H9 (cell line): ENCODE measurements at regions not wholly inside any gene's neighbourhood (a gene's known extent, or its start where the extent isn't known, plus 50 kb on each side); places are given as distances from the start of the nearest gene placed in this dataset.

ENCODE experiments used
- DNase-seq: peaks from one replicate; pipeline ENCODE4 v3.0.0-alpha.2; 2017
- H2AFZ ChIP-seq: one replicate; pipeline ENCODE4 v1.6.1; 2013; ENCODE audit warnings: mild to moderate bottlenecking, low read length, control low read depth, moderate library complexity
- H2AK5ac ChIP-seq: 2 replicates; pipeline ENCODE4 v1.6.1; 2013; ENCODE audit warnings: low read length, control low read depth, mixed read lengths; ENCODE audit not compliant: insufficient read length
- H2BK120ac ChIP-seq: one replicate; pipeline ENCODE4 v1.6.1; 2013; ENCODE audit warnings: low read depth, mild to moderate bottlenecking, low read length, control low read depth, inconsistent platforms; ENCODE audit not compliant: poor library complexity, severe bottlenecking
- H2BK12ac ChIP-seq: 2 replicates; pipeline ENCODE4 v1.6.1; 2013; ENCODE audit warnings: low read length, control low read depth, mixed read lengths, low read depth; ENCODE audit not compliant: insufficient read length
- H2BK15ac ChIP-seq: 2 replicates; pipeline ENCODE4 v1.6.1; 2013; ENCODE audit warnings: low read depth, low read length, control low read depth
- H2BK20ac ChIP-seq: one replicate; pipeline ENCODE4 v1.6.1; 2013; ENCODE audit warnings: low read depth, mild to moderate bottlenecking, low read length, control low read depth, inconsistent platforms; ENCODE audit not compliant: poor library complexity, severe bottlenecking
- H2BK5ac ChIP-seq: 2 replicates; pipeline ENCODE4 v1.6.1; 2013; ENCODE audit warnings: low read length, control low read depth, mixed read lengths; ENCODE audit not compliant: insufficient read length
- H3K14ac ChIP-seq: 2 replicates; pipeline ENCODE4 v1.6.1; 2013; ENCODE audit warnings: low read length, control low read depth; ENCODE audit not compliant: insufficient read depth
- H3K18ac ChIP-seq: 2 replicates; pipeline ENCODE4 v1.6.1; 2013; ENCODE audit warnings: low read depth, mild to moderate bottlenecking, mixed read lengths, low read length, control low read depth; ENCODE audit not compliant: insufficient read length
- H3K23ac ChIP-seq: 2 replicates; pipeline ENCODE4 v1.6.1; 2013; ENCODE audit warnings: low read length, control low read depth, mixed read lengths, low read depth; ENCODE audit not compliant: insufficient read length
- H3K23me2 ChIP-seq: 2 replicates; pipeline ENCODE4 v1.6.1; 2013; ENCODE audit warnings: low read depth, mild to moderate bottlenecking, mixed read lengths, low read length, control low read depth; ENCODE audit not compliant: insufficient read length, poor library complexity, severe bottlenecking
- H3K27ac ChIP-seq: 2 replicates; pipeline ENCODE4 v1.5.1; 2013; ENCODE audit warnings: low read length, control low read depth, mixed read lengths, low read depth; ENCODE audit not compliant: insufficient read length
- H3K27me3 ChIP-seq: 2 replicates; pipeline ENCODE4 v1.6.1; 2013; ENCODE audit warnings: low read length, control low read depth, inconsistent platforms; ENCODE audit not compliant: insufficient read depth
- H3K4ac ChIP-seq: 2 replicates; pipeline ENCODE4 v1.6.1; 2013; ENCODE audit warnings: low read depth, mild to moderate bottlenecking, control low read depth, inconsistent platforms, low read length, moderate library complexity
- H3K4me1 ChIP-seq: 2 replicates; pipeline ENCODE4 v1.6.1; 2013; ENCODE audit warnings: low read length, control low read depth, inconsistent platforms; ENCODE audit not compliant: insufficient read depth
- H3K4me2 ChIP-seq: 2 replicates; pipeline ENCODE4 v1.6.1; 2013; ENCODE audit warnings: low read length, control low read depth, mixed read lengths; ENCODE audit not compliant: insufficient read length, insufficient read depth
- H3K56ac ChIP-seq: 2 replicates; pipeline ENCODE4 v1.6.1; 2013; ENCODE audit warnings: low read depth, mild to moderate bottlenecking, mixed read lengths, low read length, control low read depth; ENCODE audit not compliant: insufficient read length
- H3K79me1 ChIP-seq: 2 replicates; pipeline ENCODE4 v1.6.1; 2013; ENCODE audit warnings: low read depth, mild to moderate bottlenecking, moderate library complexity, low read length, control low read depth, inconsistent platforms; ENCODE audit not compliant: insufficient read depth, poor library complexity, severe bottlenecking
- H3K79me2 ChIP-seq: 2 replicates; pipeline ENCODE4 v1.6.1; 2013; ENCODE audit warnings: low read length, control low read depth, inconsistent platforms; ENCODE audit not compliant: insufficient read depth
- H3K9ac ChIP-seq: 2 replicates; pipeline ENCODE4 v1.6.1; 2013; ENCODE audit warnings: low read length, control low read depth, mixed read lengths; ENCODE audit not compliant: insufficient read length; ENCODE audit errors: extremely low read depth
- H3K9me3 ChIP-seq: one replicate; pipeline ENCODE4 v1.6.1; 2013; ENCODE audit warnings: low read depth, low read length, inconsistent platforms; ENCODE audit not compliant: control insufficient read depth
- H3T11ph ChIP-seq: one replicate; pipeline ENCODE4 v1.6.1; 2013; ENCODE audit warnings: mild to moderate bottlenecking, low read length, control low read depth, inconsistent platforms
- H4K20me1 ChIP-seq: one replicate; pipeline ENCODE4 v1.6.1; 2013; ENCODE audit not compliant: control insufficient read depth, insufficient read length, insufficient read depth
- H4K5ac ChIP-seq: 2 replicates; pipeline ENCODE4 v1.6.1; 2013; ENCODE audit warnings: low read depth, mild to moderate bottlenecking, mixed read lengths, low read length, control low read depth; ENCODE audit not compliant: insufficient read length
- H4K8ac ChIP-seq: replicated peaks from 2 replicates; pipeline ENCODE4 v1.6.1; 2013; ENCODE audit warnings: low read length, control low read depth, mixed read lengths, low read depth; ENCODE audit not compliant: insufficient read length
- H4K91ac ChIP-seq: 2 replicates; pipeline ENCODE4 v1.6.1; 2013; ENCODE audit warnings: low read depth, mild to moderate bottlenecking, moderate library complexity, mixed read lengths, low read length, control low read depth; ENCODE audit not compliant: insufficient read length
- H3K27ac Mint-ChIP-seq, 3 experiments: 2 replicates in 2 of 3; 3 replicates in 1 of 3; pipeline ENCODE4 v1.8.0; 2020 to 2021; ENCODE audit warnings: mixed read lengths in 3 of 3, mild to moderate bottlenecking in 1 of 3, moderate library complexity in 1 of 3
- H3K27me3 Mint-ChIP-seq: 2 replicates; pipeline ENCODE4 v1.8.0; 2021; ENCODE audit warnings: low read depth, mild to moderate bottlenecking, moderate library complexity, mixed read lengths
- H3K36me3 Mint-ChIP-seq, 3 experiments: 2 replicates in 2 of 3; 3 replicates in 1 of 3; pipeline ENCODE4 v1.8.0; 2020 to 2021; ENCODE audit warnings: low read depth in 3 of 3, mixed read lengths in 3 of 3; ENCODE audit not compliant: insufficient read depth in 1 of 3
- H3K4me1 Mint-ChIP-seq, 2 experiments: 2 replicates each; pipeline ENCODE4 v1.8.0; 2020; ENCODE audit warnings: mixed read lengths in 2 of 2
- H3K4me3 Mint-ChIP-seq, 2 experiments: 2 replicates in 1 of 2; 3 replicates in 1 of 2; pipeline ENCODE4 v1.8.0; 2020 to 2021; ENCODE audit warnings: mild to moderate bottlenecking in 2 of 2, mixed read lengths in 2 of 2, moderate library complexity in 1 of 2
- H3K9me3 Mint-ChIP-seq, 2 experiments: 2 replicates in 1 of 2; 3 replicates in 1 of 2; pipeline ENCODE4 v1.8.0; 2020; ENCODE audit warnings: mild to moderate bottlenecking in 2 of 2, mixed read lengths in 2 of 2, moderate library complexity in 1 of 2
- WGBS: extraction: QIAGEN DNeasy Blood & Tissue Kit; methylation state at CpG from one replicate; pipeline ENCODE4 v1.1.7; 2013; ENCODE audit warnings: missing lambda C conversion rate, low lambda C conversion rate, mixed read lengths; ENCODE audit not compliant: insufficient read length; ENCODE audit errors: extremely low coverage; 5-methylcytosine and 5-hydroxymethylcytosine counted together
- TF ChIP-seq, protein P1 (sequence below): fragments of 200-600 bp; sonication (generic); conservative IDR thresholded peaks from 3 replicates; pipeline ENCODE4 v1.8.0; 2021; ENCODE audit warnings: antibody characterized with exemption, mild to moderate bottlenecking

DNA sequence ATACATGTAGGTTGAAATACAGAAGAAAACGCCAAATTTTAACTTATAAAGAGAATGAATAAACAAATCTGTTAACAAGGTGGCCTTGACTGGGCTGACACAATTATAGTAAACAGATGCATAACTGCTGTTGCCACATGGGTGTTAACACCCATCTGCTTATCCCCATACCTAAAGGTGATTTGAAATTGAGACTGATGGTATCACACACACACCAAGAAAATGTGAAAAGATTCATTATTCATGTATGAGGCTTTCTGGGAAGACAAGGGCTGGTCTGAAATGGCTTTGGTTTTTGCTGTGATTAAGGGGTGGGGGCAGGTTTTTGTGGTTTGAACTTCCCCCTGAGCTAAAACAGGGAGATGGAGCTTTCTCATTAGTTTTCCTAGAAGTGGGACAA is 156.6 kb downstream of the SYT10 start:
- no peak overlapping the region for H2BK12ac ChIP-seq
- H3K56ac ChIP-seq: no peak overlapping the region
- H3K4me3 Mint-ChIP-seq: no peak overlapping the region
- no peak overlapping the region for H3K4me2 ChIP-seq
- no peak overlapping the region for H3K18ac ChIP-seq
- no peaks in the 10 kb centered on the region for H3K79me1 ChIP-seq
- H3K79me2 ChIP-seq: no peaks in the 10 kb centered on the region
- peaks cover 47% of the 10 kb centered on the region in 2 experiments for H3K9me3 Mint-ChIP-seq
- H3K23ac ChIP-seq: no peak overlapping the region
- peaks cover 17% of the 10 kb centered on the region for H3K9me3 ChIP-seq
- H4K20me1 ChIP-seq: no peaks in the 10 kb centered on the region
- TF ChIP-seq, protein P1, sequence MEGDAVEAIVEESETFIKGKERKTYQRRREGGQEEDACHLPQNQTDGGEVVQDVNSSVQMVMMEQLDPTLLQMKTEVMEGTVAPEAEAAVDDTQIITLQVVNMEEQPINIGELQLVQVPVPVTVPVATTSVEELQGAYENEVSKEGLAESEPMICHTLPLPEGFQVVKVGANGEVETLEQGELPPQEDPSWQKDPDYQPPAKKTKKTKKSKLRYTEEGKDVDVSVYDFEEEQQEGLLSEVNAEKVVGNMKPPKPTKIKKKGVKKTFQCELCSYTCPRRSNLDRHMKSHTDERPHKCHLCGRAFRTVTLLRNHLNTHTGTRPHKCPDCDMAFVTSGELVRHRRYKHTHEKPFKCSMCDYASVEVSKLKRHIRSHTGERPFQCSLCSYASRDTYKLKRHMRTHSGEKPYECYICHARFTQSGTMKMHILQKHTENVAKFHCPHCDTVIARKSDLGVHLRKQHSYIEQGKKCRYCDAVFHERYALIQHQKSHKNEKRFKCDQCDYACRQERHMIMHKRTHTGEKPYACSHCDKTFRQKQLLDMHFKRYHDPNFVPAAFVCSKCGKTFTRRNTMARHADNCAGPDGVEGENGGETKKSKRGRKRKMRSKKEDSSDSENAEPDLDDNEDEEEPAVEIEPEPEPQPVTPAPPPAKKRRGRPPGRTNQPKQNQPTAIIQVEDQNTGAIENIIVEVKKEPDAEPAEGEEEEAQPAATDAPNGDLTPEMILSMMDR: no peak
- peak overlapping the region in 1 of 3 experiments; percentile 91; a peak in 2 of 7 replicates for H3K27ac Mint-ChIP-seq
- no peak overlapping the region for H3T11ph ChIP-seq
- H3K27me3 ChIP-seq: no peaks in the 10 kb centered on the region
- no peak overlapping the region for H4K91ac ChIP-seq
- H3K36me3 Mint-ChIP-seq: peaks cover 21 to 43% (median 26%) of the 10 kb centered on the region in 3 experiments
- no peaks in the 10 kb centered on the region for H3K27me3 Mint-ChIP-seq
- H3K9ac ChIP-seq: no peak overlapping the region
- H2BK20ac ChIP-seq: no peak overlapping the region
- no peak overlapping the region for H2BK5ac ChIP-seq
- H2BK120ac ChIP-seq: no peak overlapping the region
- no peak overlapping the region for H4K5ac ChIP-seq
- DNase-seq: no peak
- H2AFZ ChIP-seq: no peak overlapping the region
- H3K27ac ChIP-seq: no peak overlapping the region
- 0 out of 4 replicates have a peak, but pooled peaks cover 0 to 2% of the 10 kb centered on the region in 2 experiments for H3K4me1 Mint-ChIP-seq
- H2BK15ac ChIP-seq: no peak overlapping the region
- no peaks in the 10 kb centered on the region for H3K23me2 ChIP-seq
- H3K4me1 ChIP-seq: no peaks in the 10 kb centered on the region
- H2AK5ac ChIP-seq: no peak overlapping the region
- no CpG with 5 or more reads among the region's 1 CpG for WGBS
- H3K4ac ChIP-seq: no peak overlapping the region
- no peak overlapping the region for H4K8ac ChIP-seq
- no peak overlapping the region for H3K14ac ChIP-seq
